ENCODE measurements at regions not wholly inside any gene's neighbourhood (a gene's known extent, or its start where the extent isn't known, plus 50 kb on each side); places are given as distances from the start of the nearest gene placed in this dataset.
A peak's percentile ranks its signal among the peaks of the same experiment; 100 is the strongest.

DNA sequence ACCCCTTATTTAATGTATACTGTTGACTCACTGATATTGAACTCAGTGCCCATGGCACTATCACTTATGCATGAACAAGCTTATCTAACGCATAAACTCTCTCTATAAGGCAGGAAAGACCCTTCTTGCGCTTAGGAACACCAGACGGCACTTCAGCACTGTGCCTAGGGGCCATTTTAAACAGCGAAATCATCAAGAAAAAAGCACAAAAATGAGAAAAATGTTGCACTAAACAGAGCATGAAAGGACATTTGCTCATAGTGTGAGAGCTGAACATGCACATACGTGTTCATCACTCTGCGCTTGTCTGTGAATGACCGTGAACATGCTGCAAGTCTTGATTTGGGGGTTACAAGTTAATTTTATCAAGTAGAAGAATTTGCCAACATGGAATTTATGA lies 109.6 kb downstream of the WDR11 start:
- H3K4me3 ChIP-seq (ENCODE audit: low read length) = no peak overlapping the region
- no peak for DNase-seq (ENCODE audit: low read depth)
- no peak for TF ChIP-seq CTCF (conservative IDR thresholded peaks at IDR 0.05; ENCODE audit: low read length)

DNA sequence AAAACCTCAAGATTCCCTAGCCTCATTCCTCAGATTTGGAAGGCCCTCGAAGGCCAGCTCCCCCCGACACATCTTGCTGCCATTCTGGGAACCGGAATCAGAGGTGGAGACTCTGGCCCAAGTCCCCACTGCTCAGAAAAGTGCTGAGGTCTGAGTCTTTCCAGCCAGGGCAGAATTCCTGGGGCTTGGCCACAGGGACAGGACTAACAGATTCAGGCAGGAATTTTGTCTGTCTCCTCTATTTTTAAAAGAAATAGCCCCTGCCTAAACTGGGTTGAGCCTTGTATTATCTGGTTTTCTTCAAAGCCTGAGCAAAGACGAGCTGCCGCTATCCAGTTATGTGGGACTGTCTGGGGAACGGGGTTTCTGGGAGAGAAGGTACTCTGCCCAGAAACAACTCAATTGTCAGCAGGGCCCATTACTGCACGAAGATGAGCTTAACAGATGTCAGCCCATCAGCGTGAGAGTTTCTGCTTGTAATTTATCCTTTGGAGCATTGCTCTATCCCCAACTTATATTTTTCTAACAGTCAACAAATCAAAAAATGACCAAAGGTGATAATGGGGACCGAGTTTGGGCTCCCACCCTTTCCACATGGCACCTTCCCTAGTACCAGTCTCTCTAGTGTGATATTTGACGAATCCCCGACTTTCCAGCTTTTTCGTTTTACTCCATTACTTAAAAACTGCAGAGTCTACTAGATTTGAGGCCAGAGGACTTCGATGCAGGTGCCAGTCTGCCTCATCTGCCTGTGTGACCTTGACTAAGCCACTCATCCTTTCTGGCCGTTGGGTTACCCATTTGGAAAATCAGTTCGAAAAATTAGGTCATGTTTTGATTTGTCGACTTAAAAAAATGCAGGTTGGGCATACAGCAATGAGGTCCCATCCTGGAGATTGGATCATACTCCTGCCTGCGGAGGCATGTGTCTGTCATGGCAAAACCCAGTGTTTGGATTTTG lies 110.9 kb downstream of the WDR11 start:
- no peak for DNase-seq (ENCODE audit: low read depth)
- no peak for TF ChIP-seq CTCF (conservative IDR thresholded peaks at IDR 0.05; ENCODE audit: low read length)
- H3K4me3 ChIP-seq (ENCODE audit: low read length) = no peak overlapping the region

- no peak for TF ChIP-seq CTCF (conservative IDR thresholded peaks at IDR 0.05; ENCODE audit: low read length)
- no peak overlapping the region for H3K4me3 ChIP-seq (ENCODE audit: low read length)
- no peak for DNase-seq (ENCODE audit: low read depth)
Measured at GRCh38 chr10:120962756-120963593, 111.8 kb downstream of the WDR11 start.

DNA sequence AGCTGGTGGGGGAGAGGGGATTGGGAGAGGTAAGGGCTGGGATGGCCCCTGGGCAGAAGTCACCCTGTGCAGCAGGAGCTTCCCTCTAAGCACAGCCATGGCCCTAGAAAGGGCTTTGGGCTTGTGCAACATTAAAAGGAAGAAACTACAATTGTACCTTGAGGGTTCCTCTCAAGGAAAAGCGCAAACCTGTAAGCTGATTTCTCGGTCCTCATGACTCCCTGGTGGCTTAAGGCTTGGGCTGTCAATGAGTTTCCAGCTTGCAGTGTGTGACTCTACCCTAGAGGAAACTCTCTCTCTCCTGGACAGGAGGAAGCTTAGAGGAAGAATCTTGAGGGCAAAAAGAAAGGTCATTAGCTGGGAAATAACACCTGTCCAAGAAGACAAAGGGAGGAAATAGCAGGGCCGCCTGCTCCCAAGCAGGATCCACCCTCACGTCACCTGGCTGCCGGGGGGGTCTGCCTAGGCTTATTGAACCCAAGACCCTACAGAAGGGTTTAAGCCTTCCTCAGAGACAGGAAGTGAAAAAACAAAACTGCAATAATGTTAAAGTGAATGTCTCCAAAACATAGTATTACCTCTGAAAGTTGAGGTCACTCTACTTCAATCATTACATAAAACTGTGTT lies 112.5 kb downstream of the WDR11 start:
- TF ChIP-seq CTCF (conservative IDR thresholded peaks at IDR 0.05; ENCODE audit: low read length) = no peak
- no peak overlapping the region for H3K4me3 ChIP-seq (ENCODE audit: low read length)
- no peak for DNase-seq (ENCODE audit: low read depth)

DNA sequence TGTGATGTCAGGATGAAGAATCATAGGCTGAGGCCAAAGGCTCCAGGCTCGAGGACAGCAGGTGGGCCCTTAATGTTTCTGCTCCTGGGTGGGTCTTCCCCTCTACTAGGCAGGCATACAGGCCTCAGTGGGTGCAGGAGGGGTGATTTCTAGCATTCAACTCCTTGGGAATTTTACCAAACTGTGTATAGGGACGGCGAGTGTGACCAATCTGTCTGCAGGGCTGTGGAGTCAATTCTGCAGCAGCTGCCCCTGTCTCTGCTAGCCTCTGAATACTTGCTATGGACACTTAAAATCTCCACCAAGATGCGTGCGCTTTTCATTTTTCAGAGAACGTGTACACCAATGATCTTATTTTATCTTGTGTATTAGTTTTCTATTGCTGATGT lies 115.5 kb downstream of the WDR11 start:
- no peak for DNase-seq (ENCODE audit: low read depth)
- no peak for TF ChIP-seq CTCF (conservative IDR thresholded peaks at IDR 0.05; ENCODE audit: low read length)
- H3K4me3 ChIP-seq (ENCODE audit: low read length) = no peak overlapping the region

GRCh38 chr10:120969219-120969645 lies 118.1 kb downstream of the WDR11 start:
- H3K4me3 ChIP-seq (ENCODE audit: low read length) = no peak overlapping the region
- peak; percentile 9 for DNase-seq (ENCODE audit: low read depth)
- no peak for TF ChIP-seq CTCF (conservative IDR thresholded peaks at IDR 0.05; ENCODE audit: low read length)

Data from AG10803 (cell line).